ENCODE measurements at regions not wholly inside any gene's neighbourhood (a gene's known extent, or its start where the extent isn't known, plus 50 kb on each side); places are given as distances from the start of the nearest gene placed in this dataset.
"Not testable (repeated sequence)": the region's sequence is repeated elsewhere in the genome, so short reads cannot be mapped to it uniquely, and the experiment has no call there.

DNA sequence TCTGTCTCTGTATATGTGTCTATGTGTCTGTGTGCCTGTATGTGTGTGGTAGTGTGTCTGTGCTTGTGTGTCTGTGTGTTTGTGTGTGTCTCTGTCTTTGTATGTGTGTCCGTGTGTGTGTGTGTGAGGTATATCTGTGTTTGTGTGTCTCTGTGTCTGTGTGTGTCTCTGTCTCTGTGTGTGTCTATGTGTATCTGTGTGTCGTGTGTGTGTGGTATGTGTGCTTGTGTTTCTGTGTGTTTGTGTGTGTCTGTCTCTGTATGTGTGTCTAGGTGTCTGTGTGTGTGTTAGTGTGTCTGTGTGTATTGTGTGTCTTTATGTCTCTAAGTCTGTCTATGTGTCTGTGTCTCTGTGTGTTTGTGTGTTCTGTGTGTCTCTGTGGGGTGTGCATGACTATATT lies 158.6 kb downstream of the TMEM121 start:
- Histone ChIP-seq H3K27ac (no peak overlapping the region), H3K27me3 (no peaks in the 10 kb centered on the region), H3K4me1 (ENCODE audit: low read depth) (no peaks in the 10 kb centered on the region), H3K9me3 (ENCODE audit: low read depth) (no peaks in the 10 kb centered on the region), H3K4me3 (no peak overlapping the region), H3K36me3 (no peaks in the 10 kb centered on the region)
- TF ChIP-seq, protein P1, sequence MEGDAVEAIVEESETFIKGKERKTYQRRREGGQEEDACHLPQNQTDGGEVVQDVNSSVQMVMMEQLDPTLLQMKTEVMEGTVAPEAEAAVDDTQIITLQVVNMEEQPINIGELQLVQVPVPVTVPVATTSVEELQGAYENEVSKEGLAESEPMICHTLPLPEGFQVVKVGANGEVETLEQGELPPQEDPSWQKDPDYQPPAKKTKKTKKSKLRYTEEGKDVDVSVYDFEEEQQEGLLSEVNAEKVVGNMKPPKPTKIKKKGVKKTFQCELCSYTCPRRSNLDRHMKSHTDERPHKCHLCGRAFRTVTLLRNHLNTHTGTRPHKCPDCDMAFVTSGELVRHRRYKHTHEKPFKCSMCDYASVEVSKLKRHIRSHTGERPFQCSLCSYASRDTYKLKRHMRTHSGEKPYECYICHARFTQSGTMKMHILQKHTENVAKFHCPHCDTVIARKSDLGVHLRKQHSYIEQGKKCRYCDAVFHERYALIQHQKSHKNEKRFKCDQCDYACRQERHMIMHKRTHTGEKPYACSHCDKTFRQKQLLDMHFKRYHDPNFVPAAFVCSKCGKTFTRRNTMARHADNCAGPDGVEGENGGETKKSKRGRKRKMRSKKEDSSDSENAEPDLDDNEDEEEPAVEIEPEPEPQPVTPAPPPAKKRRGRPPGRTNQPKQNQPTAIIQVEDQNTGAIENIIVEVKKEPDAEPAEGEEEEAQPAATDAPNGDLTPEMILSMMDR (IDR thresholded peaks at IDR 0.05; ENCODE audit: low read depth, low read length) = no peak
- DNase-seq (ENCODE audit: low read depth in 1 of 2, low spot score in 1 of 2) = no peak

DNA sequence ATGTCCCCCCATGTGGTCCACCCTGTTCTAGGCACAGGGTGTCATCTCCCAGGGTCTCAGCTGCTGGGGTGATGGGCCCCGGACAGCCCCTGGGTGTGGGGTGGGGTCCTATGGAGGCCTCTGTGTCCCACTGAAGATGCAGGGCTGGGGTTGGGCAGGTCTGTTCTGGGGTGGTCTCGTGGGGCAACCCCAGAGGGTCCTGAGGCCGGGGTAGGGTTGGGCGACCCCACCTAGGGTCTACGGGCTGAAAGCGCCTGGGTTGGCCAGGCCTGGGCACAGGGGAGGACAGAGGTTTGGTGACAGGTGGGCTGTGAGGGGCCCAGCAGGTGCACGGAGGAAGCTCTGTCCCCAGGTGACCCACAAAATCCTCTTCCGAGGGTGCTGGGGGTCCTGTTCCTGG lies 159.2 kb downstream of the TMEM121 start:
- not testable (repeated sequence) for H3K27ac ChIP-seq; H3K36me3 ChIP-seq; H3K9me3 ChIP-seq (ENCODE audit: low read depth)

DNA sequence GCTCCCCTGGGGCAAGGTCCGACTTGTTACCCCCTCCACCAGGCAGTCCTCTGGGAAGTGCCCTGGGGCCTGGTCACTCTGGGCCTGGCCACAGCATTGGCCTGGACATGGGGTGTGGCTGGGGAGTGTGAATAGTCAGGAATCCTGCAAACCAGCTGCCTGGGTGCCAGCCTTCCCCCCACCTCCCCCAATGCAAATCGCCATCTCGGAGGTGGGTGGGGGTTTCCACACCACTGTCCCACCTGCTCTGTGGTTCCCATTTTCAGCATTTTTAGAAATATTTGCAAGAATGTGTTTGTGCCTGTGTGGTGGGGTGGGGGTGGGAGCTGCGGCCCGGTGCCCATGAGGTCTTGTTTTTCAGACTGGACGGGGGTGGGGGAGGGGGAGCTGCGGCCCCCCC lies 159.7 kb downstream of the TMEM121 start:
- not testable (repeated sequence) for DNase-seq (ENCODE audit: low read depth in 1 of 2, low spot score in 1 of 2); H3K4me1 ChIP-seq (ENCODE audit: low read depth); H3K27ac ChIP-seq; H3K9me3 ChIP-seq (ENCODE audit: low read depth); H3K4me3 ChIP-seq; H3K27me3 ChIP-seq; H3K36me3 ChIP-seq

More for the DNA sequence above, 159.2 kb downstream of the TMEM121 start:
- H3K27me3 ChIP-seq; H3K4me1 ChIP-seq (ENCODE audit: low read depth); DNase-seq (ENCODE audit: low read depth in 1 of 2, low spot score in 1 of 2); H3K4me3 ChIP-seq: not testable (repeated sequence)

DNA sequence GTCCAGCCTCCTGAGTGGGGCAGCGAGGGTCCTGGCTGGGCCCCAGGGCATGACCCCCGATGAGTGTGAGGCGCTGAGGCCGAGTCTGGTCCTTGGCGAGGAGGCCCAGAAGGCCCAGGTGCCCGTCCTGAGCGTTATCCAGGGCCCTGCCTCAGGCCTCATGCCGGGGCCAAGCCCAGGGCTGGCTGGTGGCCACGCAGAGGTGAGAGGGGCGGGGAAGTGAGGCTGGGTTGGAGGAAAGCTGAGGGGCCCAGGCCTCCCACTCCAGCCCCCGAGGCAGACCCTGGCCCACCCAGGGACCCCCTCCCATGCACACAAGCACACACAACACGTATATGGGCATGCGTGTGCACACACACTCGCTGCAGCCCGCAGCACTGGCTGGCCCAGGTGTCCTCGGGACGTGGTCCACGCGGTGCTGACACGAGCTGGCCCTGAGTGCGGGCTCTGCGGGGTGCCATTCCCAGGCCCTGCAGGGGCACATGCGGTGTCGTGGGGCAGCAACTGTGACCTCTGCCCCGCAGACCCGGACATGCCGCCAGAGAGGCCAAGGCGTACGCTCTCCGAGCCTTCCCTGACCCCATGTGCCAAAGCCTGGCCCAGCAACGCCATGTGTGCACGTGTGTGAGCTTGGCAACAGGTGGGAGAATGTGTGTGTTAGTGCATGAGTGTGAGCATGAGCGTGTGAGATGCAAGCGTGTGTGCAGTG lies 160.2 kb downstream of the TMEM121 start:
- H3K4me3 ChIP-seq; H3K27me3 ChIP-seq; H3K36me3 ChIP-seq; H3K4me1 ChIP-seq (ENCODE audit: low read depth); H3K27ac ChIP-seq; DNase-seq (ENCODE audit: low read depth in 1 of 2, low spot score in 1 of 2); H3K9me3 ChIP-seq (ENCODE audit: low read depth): not testable (repeated sequence)

DNA sequence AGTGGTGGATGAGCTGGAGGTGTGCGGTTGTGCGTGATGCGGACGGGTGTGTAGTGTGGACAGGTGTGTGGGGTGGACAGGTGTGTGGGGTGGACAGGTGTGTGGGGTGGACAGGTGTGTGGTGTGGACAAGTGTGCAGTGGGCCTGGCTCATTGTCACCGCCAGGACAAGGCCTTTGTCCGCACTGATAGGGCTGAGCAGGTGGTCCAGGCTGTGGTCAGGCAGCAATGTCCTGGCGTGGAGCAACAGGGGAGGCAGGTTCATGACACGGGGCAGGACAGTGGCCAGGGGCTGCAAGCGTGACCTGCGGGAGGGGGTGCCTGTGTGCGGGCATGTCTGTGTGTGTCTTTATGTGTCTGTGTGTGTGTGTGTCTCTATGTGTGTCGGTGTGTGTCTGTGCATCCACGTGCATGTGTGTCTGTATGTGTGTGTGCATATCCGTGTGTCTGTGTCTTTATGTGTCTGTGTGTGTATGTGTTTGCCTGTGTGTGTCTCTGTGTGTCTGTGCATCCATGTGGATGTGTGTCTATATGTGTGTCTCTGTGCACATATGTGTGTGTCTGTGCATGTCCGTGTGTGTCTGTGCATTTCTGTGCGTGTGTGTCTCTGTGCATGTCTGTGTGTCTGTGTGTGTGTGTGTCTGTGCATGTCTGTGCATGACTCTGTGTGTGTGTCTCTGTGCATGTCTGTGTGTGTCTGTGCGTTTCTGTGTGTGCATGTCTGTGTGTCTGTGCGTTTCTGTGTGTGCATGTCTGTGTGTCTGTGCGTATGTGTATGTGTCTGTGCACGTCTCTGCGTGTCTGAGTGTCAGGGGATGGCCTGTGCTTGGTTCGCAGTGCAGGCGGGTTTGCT lies 161.0 kb downstream of the TMEM121 start:
- H3K4me1 ChIP-seq (ENCODE audit: low read depth); H3K27ac ChIP-seq; H3K4me3 ChIP-seq; DNase-seq (ENCODE audit: low read depth in 1 of 2, low spot score in 1 of 2); H3K27me3 ChIP-seq; H3K9me3 ChIP-seq (ENCODE audit: low read depth); H3K36me3 ChIP-seq: not testable (repeated sequence)

DNA sequence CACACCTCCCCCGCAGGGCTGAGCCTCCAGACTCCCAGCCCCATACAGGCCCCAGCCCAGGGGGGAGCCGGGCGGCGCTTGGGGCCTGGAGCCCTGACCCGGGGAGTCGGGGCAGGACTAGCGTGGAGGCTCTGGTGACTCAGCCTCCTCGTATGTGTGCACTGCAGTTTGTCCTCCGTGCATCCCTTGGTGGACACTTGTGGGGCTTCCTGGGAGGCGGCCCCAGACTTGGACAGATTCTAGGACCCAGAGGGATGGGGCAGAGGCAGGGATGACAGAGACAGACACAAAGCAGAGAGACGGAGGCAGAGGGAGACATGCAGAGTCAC lies 161.6 kb downstream of the TMEM121 start:
- not testable (repeated sequence) for H3K9me3 ChIP-seq (ENCODE audit: low read depth); H3K4me1 ChIP-seq (ENCODE audit: low read depth)

DNA sequence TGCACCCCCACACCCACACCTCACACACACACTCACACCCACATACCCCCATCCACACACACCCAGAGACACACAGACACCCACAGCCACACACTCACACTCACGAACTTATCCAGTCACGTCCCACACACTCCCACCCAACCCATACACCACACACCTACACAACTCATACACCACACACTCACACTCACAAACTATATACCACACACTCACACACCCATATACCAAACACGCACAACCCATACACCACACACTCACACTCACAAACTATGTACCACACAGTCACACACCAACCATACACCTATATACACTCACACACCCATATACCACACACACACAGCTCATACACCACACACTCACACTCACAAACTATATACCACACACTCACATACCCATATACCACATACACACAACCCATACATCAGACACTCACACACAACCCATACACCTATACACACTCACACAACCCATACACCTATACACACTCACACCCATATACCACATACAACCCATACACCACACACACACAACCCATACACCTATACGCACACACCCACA lies 162.4 kb downstream of the TMEM121 start:
- not testable (repeated sequence) for DNase-seq (ENCODE audit: low read depth in 1 of 2, low spot score in 1 of 2); H3K4me3 ChIP-seq; H3K36me3 ChIP-seq; H3K9me3 ChIP-seq (ENCODE audit: low read depth); H3K27me3 ChIP-seq; H3K4me1 ChIP-seq (ENCODE audit: low read depth); H3K27ac ChIP-seq

More for the DNA sequence above, 161.6 kb downstream of the TMEM121 start:
- DNase-seq (ENCODE audit: low read depth in 1 of 2, low spot score in 1 of 2); H3K36me3 ChIP-seq; H3K27me3 ChIP-seq; H3K27ac ChIP-seq; H3K4me3 ChIP-seq: not testable (repeated sequence)

DNA sequence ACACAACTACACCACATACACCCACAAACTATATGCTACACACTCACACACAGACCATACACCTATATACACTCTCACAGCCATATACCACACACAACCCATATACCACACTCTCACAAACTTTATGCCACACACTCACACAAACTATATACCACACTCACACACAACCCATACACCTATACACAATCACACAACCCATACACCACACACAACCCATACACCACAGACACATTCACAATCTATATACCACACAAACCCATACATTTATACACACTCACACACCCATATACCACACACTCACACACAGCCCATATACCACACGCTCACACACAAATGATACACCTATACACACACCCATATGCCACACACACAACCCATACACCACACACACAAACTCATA lies 163.3 kb downstream of the TMEM121 start:
- Histone ChIP-seq H3K4me1 (ENCODE audit: low read depth) (no peaks in the 10 kb centered on the region), H3K27ac (no peak overlapping the region), H3K9me3 (ENCODE audit: low read depth) (peaks cover 2% of the 10 kb centered on the region), H3K27me3 (no peaks in the 10 kb centered on the region), H3K36me3 (no peaks in the 10 kb centered on the region), H3K4me3 (no peak overlapping the region)
- DNase-seq (ENCODE audit: low read depth in 1 of 2, low spot score in 1 of 2) = no peak
- TF ChIP-seq, protein P1 (IDR thresholded peaks at IDR 0.05; ENCODE audit: low read depth, low read length) = no peak
